H1 (cell line): ENCODE measurements at regions not wholly inside any gene's neighbourhood (a gene's known extent, or its start where the extent isn't known, plus 50 kb on each side); places are given as distances from the start of the nearest gene placed in this dataset.

ENCODE experiments used
- CHD2 ChIP-seq: IDR thresholded peaks from 2 replicates; pipeline ENCODE4 v1.6.1; 2012; ENCODE audit warnings: low read length, improper control_type of control experiment
- CREB1 ChIP-seq: IDR thresholded peaks from 2 replicates; pipeline ENCODE4 v1.6.1; 2012; ENCODE audit warnings: inconsistent platforms
- KDM1A ChIP-seq: fragments of 200-600, 300-600 bp; sonication (generic); IDR thresholded peaks from 2 replicates; pipeline ENCODE4 v1.7.1; 2016; ENCODE audit warnings: mild to moderate bottlenecking, low read length, borderline replicate concordance
- TAF1 ChIP-seq: IDR thresholded peaks from 2 replicates; pipeline ENCODE4 v1.6.1; 2011; ENCODE audit warnings: mild to moderate bottlenecking, low read depth, low read length
- TF ChIP-seq, protein P1 (sequence below): IDR thresholded peaks from 2 replicates; pipeline ENCODE4 v1.6.1; 2012; ENCODE audit warnings: low read length, inconsistent platforms
- TF ChIP-seq, protein P2 (sequence below), 3 experiments: IDR thresholded peaks; 1 replicate in 2 of 3; 2 replicates in 1 of 3; pipeline versions ENCODE4 v1.5.1 to v1.6.1; 2011; ENCODE audit warnings: low read length in 3 of 3, mild to moderate bottlenecking in 3 of 3, inconsistent platforms in 2 of 3, low read depth in 1 of 3, moderate library complexity in 1 of 3; ENCODE audit not compliant: insufficient read depth in 1 of 3; ENCODE audit errors: control extremely low read depth in 1 of 3

DNA sequence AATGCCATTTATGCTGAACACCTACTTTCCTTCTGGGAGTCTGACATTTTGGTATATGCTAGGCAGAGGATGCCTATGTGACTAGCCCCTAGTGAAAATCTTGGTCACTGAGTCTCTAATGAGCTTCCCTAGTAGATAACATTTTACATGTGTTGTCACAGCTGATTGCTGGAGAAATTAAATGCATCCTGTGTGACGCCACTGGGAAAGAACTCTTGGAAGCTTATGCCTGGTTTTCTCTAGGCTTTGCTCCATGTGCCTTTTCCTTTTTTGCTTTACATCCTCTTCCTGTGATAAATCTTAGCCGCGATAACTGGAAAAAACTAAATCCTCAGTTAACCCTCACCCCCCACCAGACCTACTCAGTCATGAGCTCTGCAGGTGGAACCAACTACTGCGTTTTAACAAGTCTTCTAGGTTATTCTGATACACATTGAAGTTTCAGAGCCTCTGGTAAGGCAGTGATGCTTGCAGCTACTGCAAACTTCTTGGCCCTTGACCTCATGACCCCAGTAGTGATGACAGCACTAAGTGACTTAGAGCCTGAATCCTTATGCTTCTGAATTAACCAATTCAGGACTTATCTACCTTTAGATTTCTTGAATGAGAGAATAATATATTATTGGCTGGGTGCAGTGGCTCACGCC, 292.4 kb upstream of the SOX14 start:
- TF ChIP-seq TAF1 (no peak), KDM1A (no peak), CHD2 (no peak), CREB1 (no peak)
- TF ChIP-seq, protein P1, sequence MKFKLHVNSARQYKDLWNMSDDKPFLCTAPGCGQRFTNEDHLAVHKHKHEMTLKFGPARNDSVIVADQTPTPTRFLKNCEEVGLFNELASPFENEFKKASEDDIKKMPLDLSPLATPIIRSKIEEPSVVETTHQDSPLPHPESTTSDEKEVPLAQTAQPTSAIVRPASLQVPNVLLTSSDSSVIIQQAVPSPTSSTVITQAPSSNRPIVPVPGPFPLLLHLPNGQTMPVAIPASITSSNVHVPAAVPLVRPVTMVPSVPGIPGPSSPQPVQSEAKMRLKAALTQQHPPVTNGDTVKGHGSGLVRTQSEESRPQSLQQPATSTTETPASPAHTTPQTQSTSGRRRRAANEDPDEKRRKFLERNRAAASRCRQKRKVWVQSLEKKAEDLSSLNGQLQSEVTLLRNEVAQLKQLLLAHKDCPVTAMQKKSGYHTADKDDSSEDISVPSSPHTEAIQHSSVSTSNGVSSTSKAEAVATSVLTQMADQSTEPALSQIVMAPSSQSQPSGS, result no peak
- TF ChIP-seq, protein P2, sequence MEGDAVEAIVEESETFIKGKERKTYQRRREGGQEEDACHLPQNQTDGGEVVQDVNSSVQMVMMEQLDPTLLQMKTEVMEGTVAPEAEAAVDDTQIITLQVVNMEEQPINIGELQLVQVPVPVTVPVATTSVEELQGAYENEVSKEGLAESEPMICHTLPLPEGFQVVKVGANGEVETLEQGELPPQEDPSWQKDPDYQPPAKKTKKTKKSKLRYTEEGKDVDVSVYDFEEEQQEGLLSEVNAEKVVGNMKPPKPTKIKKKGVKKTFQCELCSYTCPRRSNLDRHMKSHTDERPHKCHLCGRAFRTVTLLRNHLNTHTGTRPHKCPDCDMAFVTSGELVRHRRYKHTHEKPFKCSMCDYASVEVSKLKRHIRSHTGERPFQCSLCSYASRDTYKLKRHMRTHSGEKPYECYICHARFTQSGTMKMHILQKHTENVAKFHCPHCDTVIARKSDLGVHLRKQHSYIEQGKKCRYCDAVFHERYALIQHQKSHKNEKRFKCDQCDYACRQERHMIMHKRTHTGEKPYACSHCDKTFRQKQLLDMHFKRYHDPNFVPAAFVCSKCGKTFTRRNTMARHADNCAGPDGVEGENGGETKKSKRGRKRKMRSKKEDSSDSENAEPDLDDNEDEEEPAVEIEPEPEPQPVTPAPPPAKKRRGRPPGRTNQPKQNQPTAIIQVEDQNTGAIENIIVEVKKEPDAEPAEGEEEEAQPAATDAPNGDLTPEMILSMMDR (IDR thresholded peaks at IDR 0.05; ENCODE audit: control extremely low read depth in 1 of 3, insufficient read depth in 1 of 3, low read depth in 1 of 3, low read length in 3 of 3), result no peak
